Kidney epithelial cell (primary cell): ENCODE measurements at regions not wholly inside any gene's neighbourhood (a gene's known extent, or its start where the extent isn't known, plus 50 kb on each side); places are given as distances from the start of the nearest gene placed in this dataset.

ENCODE experiments used
- DNase-seq: peaks from one replicate; pipeline ENCODE4 v3.0.0-alpha.2; 2010; ENCODE audit warnings: low read depth
- H3K27me3 ChIP-seq: 2 replicates; pipeline ENCODE4 v1.6.0; 2011; ENCODE audit warnings: low read length; ENCODE audit not compliant: control insufficient read depth, insufficient read depth
- H3K36me3 ChIP-seq: 2 replicates; pipeline ENCODE4 v1.5.1; 2011; ENCODE audit warnings: low read length; ENCODE audit not compliant: control insufficient read depth, insufficient read depth
- H3K4me3 ChIP-seq: 2 replicates; pipeline ENCODE4 v1.5.1; 2011; ENCODE audit warnings: low read depth, mild to moderate bottlenecking, control low read depth, low read length
- CTCF ChIP-seq: IDR thresholded peaks from 2 replicates; pipeline ENCODE4 v1.5.1; 2011; ENCODE audit warnings: mild to moderate bottlenecking, moderate library complexity, low read length, control low read depth, inconsistent platforms; ENCODE audit not compliant: insufficient read depth, poor library complexity, severe bottlenecking

GRCh38 chr9:24765025-24765756 lies 219.5 kb upstream of the IZUMO3 start:
- no peak for TF ChIP-seq CTCF
- DNase-seq: no peak
- no peaks in the 10 kb centered on the region for H3K36me3 ChIP-seq
- no peak overlapping the region for H3K4me3 ChIP-seq
- H3K27me3 ChIP-seq: no peaks in the 10 kb centered on the region

- Histone ChIP-seq H3K36me3 (no peaks in the 10 kb centered on the region), H3K27me3 (no peaks in the 10 kb centered on the region), H3K4me3 (no peak overlapping the region)
- TF ChIP-seq CTCF: no peak
- DNase-seq: no peak
Observed at GRCh38 chr9:24738421-24738961, 192.8 kb upstream of the IZUMO3 start.

- no peak for DNase-seq
- Histone ChIP-seq H3K4me3 (no peak overlapping the region), H3K27me3 (no peaks in the 10 kb centered on the region), H3K36me3 (no peaks in the 10 kb centered on the region)
- TF ChIP-seq CTCF: no peak
Observed at GRCh38 chr9:24731754-24732153, 186.1 kb upstream of the IZUMO3 start.

GRCh38 chr9:24721621-24722020 lies 175.9 kb upstream of the IZUMO3 start:
- no peak for DNase-seq
- no peak overlapping the region for H3K4me3 ChIP-seq
- no peak for TF ChIP-seq CTCF

GRCh38 chr9:24712206-24712605 lies 166.5 kb upstream of the IZUMO3 start:
- no peaks in the 10 kb centered on the region for H3K27me3 ChIP-seq
- no peak for TF ChIP-seq CTCF
- no peak for DNase-seq
- H3K4me3 ChIP-seq: no peak overlapping the region
- no peaks in the 10 kb centered on the region for H3K36me3 ChIP-seq

More at GRCh38 chr9:24721621-24722020, 175.9 kb upstream of the IZUMO3 start:
- H3K27me3 ChIP-seq: no peaks in the 10 kb centered on the region
- H3K36me3 ChIP-seq: no peaks in the 10 kb centered on the region

GRCh38 chr9:24708814-24709213 lies 163.1 kb upstream of the IZUMO3 start:
- DNase-seq: no peak
- Histone ChIP-seq H3K4me3 (no peak overlapping the region), H3K27me3 (no peaks in the 10 kb centered on the region), H3K36me3 (no peaks in the 10 kb centered on the region)
- no peak for TF ChIP-seq CTCF
